HG03342 (cell line): ENCODE measurements at regions not wholly inside any gene's neighbourhood (a gene's known extent, or its start where the extent isn't known, plus 50 kb on each side); places are given as distances from the start of the nearest gene placed in this dataset.

Experiments used
- ATAC-seq: cut with Tn5 transposase; IDR thresholded peaks from one replicate; pipeline ENCODE4 v1.9.1; 2021; ENCODE audit warnings: mild to moderate bottlenecking, moderate library complexity; ENCODE audit not compliant: unreplicated experiment

DNA sequence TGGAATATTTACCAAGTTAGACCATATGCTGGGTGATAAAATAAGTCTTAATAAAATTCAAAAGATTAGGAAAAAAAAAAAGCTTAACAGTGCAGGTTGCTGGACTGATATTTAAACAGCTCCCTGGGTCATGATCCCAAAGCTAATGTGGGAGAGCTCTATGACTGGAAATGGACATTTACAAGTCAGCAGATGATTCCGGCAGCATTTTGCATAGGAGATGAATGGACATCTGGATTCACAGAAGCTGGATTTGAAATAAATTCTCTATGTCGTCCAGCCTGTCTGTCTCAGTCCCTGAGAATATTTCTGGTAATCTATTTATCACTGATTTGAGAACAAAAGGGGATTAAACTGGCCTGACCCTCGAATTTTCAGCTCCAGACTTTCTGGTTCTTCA, 52.3 kb upstream of the KLHL25 start:
- no peak for ATAC-seq

DNA sequence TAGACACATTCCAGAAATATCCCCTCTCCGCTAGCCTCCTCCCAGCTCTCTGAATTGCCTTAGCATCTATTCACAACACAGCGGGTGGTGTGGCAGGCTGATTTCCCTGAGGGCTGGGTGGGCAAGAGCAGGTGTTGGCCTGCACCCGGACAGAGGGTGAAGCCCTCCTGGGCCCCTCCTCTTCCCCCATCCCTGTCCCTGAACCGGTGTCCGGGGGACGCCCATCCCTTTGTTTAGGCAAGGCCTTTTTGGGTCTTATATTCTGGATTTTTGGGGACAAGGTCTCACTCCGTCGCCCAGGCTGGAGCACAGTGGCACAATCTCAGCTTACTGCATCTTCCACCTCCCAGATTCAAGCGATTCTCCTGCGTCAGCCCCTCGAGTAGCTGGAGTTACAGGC, 55.2 kb upstream of the KLHL25 start:
- no peak for ATAC-seq

- no peak for ATAC-seq
These were observed 58.2 kb upstream of the KLHL25 start for GRCh38 chr15:85852969-85853368.

DNA sequence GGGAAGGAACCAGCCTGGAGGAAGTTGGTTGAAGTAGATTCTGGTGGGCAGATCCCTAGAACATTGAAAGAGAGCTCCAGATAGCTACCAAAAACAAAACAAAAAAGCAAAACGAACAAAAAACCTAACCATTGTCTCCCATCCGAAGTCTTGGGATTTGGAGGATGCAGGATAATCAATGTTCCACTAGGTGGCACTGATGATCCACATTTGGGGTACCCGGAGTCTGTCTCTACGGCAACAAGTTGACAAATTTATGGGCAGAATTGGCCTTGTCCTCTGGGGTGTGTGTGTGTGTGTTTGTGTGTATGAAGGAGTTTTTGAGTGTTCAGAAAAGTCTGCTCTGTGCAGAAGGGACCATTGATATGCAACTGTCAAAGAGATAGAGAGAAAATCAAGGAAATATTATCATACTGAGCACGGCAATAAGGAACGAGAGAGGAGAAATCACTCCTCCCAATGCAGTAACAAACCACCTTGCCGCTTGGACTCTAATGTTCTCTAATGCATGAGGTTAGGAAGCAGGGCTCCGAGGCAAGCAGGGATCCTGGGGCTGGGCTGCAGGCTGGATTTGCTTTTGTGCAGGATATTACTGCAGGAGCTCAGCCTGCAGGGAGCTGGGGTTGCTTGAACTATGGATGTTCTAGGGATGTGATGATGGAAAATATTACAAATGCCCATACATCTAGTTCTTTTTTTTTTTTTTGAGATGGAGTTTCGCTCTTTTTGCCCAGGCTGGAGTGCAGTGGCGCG, 59.8 kb upstream of the KLHL25 start:
- ATAC-seq = peak; percentile 78

- ATAC-seq = peak; percentile 95
These were observed 64.1 kb upstream of the KLHL25 start for GRCh38 chr15:85858586-85859375.

DNA sequence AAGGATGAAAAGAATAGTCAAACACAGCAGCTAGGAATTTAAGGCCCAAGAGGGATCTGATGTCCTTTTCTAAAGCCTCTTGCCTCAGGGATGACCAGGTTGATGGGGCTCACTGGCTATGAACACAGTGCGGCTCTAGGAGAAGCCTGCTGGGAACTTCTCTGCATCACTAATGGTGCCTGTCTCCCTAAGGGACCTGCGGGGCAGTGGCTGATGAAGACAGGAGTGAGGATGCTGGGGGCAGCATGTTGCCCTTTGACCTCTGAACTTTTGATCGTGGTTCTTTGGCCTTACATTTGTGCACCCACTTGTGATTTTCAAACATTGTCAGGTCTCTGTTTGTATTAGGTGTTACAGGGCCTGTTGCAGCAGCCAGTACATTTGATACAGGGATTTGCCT, 64.9 kb upstream of the KLHL25 start:
- ATAC-seq = no peak

- ATAC-seq = no peak
These were observed 65.9 kb upstream of the KLHL25 start for GRCh38 chr15:85860394-85861161.

- no peak for ATAC-seq
These were observed 70.5 kb upstream of the KLHL25 start for GRCh38 chr15:85865070-85865684.

DNA sequence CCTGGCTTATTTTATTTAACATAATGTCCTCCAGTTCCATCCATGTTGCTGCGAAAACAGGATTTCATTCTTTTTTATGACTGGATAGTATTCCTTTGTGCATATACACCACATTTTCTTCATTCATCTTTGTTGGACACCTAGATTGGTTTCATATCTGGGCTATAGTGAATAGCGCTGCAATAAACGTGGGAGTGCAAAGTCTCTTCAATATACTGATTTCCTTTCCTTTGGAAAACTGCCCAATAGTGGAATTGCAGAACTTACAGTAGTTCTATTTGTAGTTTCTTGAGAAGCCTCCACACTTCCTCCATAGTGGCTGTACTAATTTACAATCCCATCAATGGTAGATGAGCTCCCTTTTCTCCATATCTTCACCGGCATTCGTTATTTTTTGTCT, 72.5 kb upstream of the KLHL25 start:
- ATAC-seq = no peak

- no peak for ATAC-seq
These were observed 74.4 kb upstream of the KLHL25 start for GRCh38 chr15:85869124-85869523.

DNA sequence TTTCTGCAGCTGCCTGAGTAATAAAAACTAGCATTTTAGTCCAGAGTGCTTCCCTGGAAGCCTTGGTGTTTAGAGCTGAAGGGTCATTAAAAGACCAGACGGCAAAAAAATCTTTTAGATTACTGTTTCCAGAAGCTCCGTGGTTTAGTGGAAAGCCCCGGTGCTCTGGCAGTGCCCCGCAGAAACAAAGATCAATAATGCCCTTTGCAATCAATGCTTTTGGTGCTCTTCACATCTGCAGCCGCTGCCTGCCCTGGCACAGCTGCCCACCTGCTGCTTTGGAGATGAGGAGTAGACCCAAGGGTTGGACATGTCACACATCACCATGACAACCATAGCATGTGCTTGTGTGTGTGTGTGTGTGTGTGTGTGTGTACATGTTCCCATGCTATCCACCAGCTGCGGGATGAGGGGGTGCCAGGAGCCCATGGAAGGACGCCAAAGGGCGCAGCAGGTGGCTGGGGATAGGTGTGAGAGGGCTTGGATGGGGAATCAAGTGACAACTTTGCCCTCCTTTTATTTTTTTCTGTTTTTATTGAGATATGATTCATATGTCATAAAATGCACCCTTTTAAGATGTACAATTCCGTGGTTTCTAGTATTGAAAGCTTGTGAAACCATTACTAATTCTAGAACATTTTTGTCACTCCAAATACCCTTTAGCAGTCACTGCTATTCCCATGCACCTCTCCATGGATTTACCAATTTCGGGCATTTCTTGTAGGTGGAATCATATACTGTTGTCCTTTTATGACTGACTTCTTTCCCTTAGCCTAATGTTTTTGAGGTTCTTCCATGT, 75.7 kb upstream of the KLHL25 start:
- no peak for ATAC-seq

DNA sequence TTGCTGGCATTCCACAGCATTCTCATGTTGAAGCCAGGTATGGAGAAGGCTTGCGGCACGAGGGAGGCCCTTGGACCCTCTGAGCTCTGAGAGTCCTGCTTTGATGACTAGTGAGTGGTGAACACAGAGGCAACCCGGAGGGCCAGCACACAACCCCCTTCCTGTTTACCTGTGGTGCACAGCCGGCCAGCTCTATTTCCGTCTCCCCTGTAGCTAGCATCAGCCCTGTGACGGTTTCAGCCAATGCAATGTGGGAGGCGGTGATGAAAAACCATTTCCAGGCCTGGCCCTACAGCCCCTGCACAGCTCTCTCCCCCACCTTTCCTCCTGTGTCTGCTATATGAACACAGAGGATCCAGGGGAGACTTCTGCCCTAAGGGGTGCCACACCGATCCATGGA, 76.8 kb upstream of the KLHL25 start:
- no peak for ATAC-seq

- ATAC-seq = no peak
These were observed 77.4 kb upstream of the KLHL25 start for GRCh38 chr15:85872125-85872524.

GRCh38 chr15:85874236-85874635, 79.5 kb upstream of the KLHL25 start:
- no peak for ATAC-seq

GRCh38 chr15:85875756-85876155, 81.0 kb upstream of the KLHL25 start:
- ATAC-seq = no peak

- no peak for ATAC-seq
These were observed 84.1 kb upstream of the KLHL25 start for GRCh38 chr15:85878828-85879225.

- no peak for ATAC-seq
These were observed 84.8 kb upstream of the KLHL25 start for GRCh38 chr15:85879334-85880163.

DNA sequence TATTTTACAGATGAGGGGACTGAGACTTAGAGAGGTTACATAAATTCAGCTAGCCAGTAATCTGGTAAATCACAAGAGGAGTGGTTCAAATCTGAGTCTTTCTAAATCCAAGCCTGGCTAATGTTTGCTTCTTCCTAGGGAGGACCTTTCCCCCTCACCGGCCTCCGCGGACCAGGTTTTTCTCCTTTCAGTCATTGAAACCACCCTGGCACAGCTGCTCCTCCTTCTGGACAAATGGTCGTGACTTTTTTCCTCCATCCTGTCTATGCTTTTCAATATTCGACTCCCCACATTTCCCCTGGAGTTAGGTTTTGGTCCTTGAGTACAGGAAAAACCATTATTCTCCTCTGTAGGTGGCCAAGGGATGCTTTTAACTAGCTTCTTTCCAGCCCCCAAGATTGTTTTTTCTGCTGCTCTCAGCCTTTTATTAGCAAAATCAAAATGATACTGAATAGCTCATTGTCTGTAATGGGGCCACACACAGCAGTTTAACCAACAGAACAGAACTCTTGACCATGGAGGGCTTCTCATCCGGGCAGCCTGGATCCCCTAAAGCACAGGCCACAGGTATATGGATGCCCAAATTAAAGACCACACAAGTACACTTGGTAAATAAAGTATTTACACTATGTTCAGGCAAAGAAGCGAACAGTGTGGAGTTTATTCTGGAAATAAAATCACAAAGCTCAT, 85.9 kb upstream of the KLHL25 start:
- ATAC-seq = no peak

- ATAC-seq = no peak
These were observed 91.6 kb upstream of the KLHL25 start for GRCh38 chr15:85886309-85886811.
